ENCODE measurements at regions not wholly inside any gene's neighbourhood (a gene's known extent, or its start where the extent isn't known, plus 50 kb on each side); places are given as distances from the start of the nearest gene placed in this dataset.

- TF ChIP-seq ZNF114 (CRISPR knock-in tag; IDR thresholded peaks at IDR 0.05) = no peak
- TF ChIP-seq ETS1 (IDR thresholded peaks at IDR 0.05) = no peak
- TF ChIP-seq CREB1 (CRISPR knock-in tag; IDR thresholded peaks at IDR 0.05; ENCODE audit: low read depth) = no peak
- no peak for TF ChIP-seq REST (IDR thresholded peaks at IDR 0.05; ENCODE audit: unreplicated experiment)
- TF ChIP-seq EZH2phosphoT487 (IDR thresholded peaks at IDR 0.05; ENCODE audit: unreplicated experiment) = no peak
- TF ChIP-seq JUNB (IDR thresholded peaks at IDR 0.05; ENCODE audit: unreplicated experiment) = no peak
- no peak for TF ChIP-seq EZH2 (IDR thresholded peaks at IDR 0.05; ENCODE audit: low read depth, unreplicated experiment)
- TF ChIP-seq NANOG (IDR thresholded peaks at IDR 0.05; ENCODE audit: borderline replicate concordance) = no peak
- Histone ChIP-seq H3K79me2 (replicated peaks; ENCODE audit: insufficient read depth) (no peaks in the 10 kb centered on the region), H3K4me3 (no peak overlapping the region), H3F3A (replicated peaks; ENCODE audit: low read depth) (no peaks in the 10 kb centered on the region), H3K36me3 (ENCODE audit: insufficient read depth) (no peaks in the 10 kb centered on the region), H3K27ac (ENCODE audit: low read depth) (no peak overlapping the region), H4K20me1 (replicated peaks; ENCODE audit: insufficient read depth) (no peaks in the 10 kb centered on the region), H3K4me1 (ENCODE audit: insufficient read depth) (no peaks in the 10 kb centered on the region), H3K4me2 (no peak overlapping the region), H3K27me3 (ENCODE audit: insufficient read depth) (no peaks in the 10 kb centered on the region), H2AFZ (no peak overlapping the region), H3K9me2 (ENCODE audit: insufficient read depth) (peaks cover 3% of the 10 kb centered on the region; the same call in 1 of the 2 replicates)
- H3K4me1 Mint-ChIP-seq = no peaks in the 10 kb centered on the region
- no peaks in the 10 kb centered on the region for H3K36me3 Mint-ChIP-seq (ENCODE audit: low read depth)
- peaks cover 7% of the 10 kb centered on the region; the same call in 2 of the 3 replicates for H3K9me3 Mint-ChIP-seq
- H3K27me3 Mint-ChIP-seq (ENCODE audit: insufficient read depth, low read depth, poor library complexity) = no peaks in the 10 kb centered on the region
- DNase-seq (ENCODE audit: low spot score) = no peak
- ATAC-seq = no peak
- no peak overlapping the region for H3K27ac Mint-ChIP-seq
- H3K4me3 Mint-ChIP-seq = no peak overlapping the region
Observed at GRCh38 chr3:59467476-59467875, 417.7 kb upstream of the CFAP20DC start.

- H3K36me3 ChIP-seq (ENCODE audit: insufficient read depth) = no peaks in the 10 kb centered on the region
- no peaks in the 10 kb centered on the region for H3K4me1 Mint-ChIP-seq
- no peaks in the 10 kb centered on the region for H3K4me1 ChIP-seq (ENCODE audit: insufficient read depth)
- no peak overlapping the region for H3K27ac Mint-ChIP-seq
- no peak overlapping the region for H3K4me3 Mint-ChIP-seq
- no peak overlapping the region for H3K4me2 ChIP-seq
- H3K27me3 Mint-ChIP-seq (ENCODE audit: insufficient read depth, low read depth, poor library complexity) = no peaks in the 10 kb centered on the region
- H3K4me3 ChIP-seq = no peak overlapping the region
- DNase-seq (ENCODE audit: low spot score) = no peak
- no peaks in the 10 kb centered on the region for H3F3A ChIP-seq (replicated peaks; ENCODE audit: low read depth)
- H3K36me3 Mint-ChIP-seq (ENCODE audit: low read depth) = no peaks in the 10 kb centered on the region
- no peak overlapping the region for H3K27ac ChIP-seq (ENCODE audit: low read depth)
- H3K9me2 ChIP-seq (ENCODE audit: insufficient read depth) = peaks cover 10% of the 10 kb centered on the region; the same call in 1 of the 2 replicates
- no peak for ATAC-seq
- H4K20me1 ChIP-seq (replicated peaks; ENCODE audit: insufficient read depth) = no peaks in the 10 kb centered on the region
- H3K79me2 ChIP-seq (replicated peaks; ENCODE audit: insufficient read depth) = no peaks in the 10 kb centered on the region
- H3K27me3 ChIP-seq (ENCODE audit: insufficient read depth) = no peaks in the 10 kb centered on the region
- H3K9me3 Mint-ChIP-seq = peaks cover 8% of the 10 kb centered on the region
- no peak overlapping the region for H2AFZ ChIP-seq
- no peak for TF ChIP-seq ZNF462 (CRISPR knock-in tag; IDR thresholded peaks at IDR 0.05)
Observed at GRCh38 chr3:59464187-59464586, 414.4 kb upstream of the CFAP20DC start.
